HG02870 (cell line): ENCODE measurements at regions not wholly inside any gene's neighbourhood (a gene's known extent, or its start where the extent isn't known, plus 50 kb on each side); places are given as distances from the start of the nearest gene placed in this dataset.

Experiments
- ATAC-seq: cut with Tn5 transposase; IDR thresholded peaks from one replicate; pipeline ENCODE4 v1.9.1; 2021; ENCODE audit warnings: mild to moderate bottlenecking, moderate library complexity; ENCODE audit not compliant: unreplicated experiment

DNA sequence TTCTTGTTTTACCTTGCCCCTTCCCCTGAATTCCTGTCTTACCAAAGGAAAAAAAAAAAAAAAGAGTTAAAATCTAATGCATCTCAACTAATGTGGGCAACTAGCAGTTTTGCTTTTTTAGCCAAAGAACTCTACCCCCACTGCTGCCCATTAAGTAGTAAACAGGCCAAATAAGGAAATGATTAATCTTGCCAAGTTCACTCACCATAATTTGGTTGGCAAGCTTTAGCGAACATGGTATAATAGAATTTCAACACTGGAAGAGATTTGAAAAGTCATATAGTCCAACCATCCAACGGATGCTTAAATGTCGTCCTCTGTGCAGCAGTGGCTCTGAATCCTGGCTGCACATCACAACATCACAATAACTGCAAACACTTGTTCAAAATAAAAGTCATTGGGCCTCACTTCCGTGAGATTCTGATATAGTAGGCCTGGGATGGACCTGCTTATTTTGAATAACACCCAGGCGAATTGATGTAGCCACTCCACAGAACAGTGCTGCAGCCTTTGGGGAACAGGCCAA, 142.0 kb upstream of the UBE2E1 start:
- ATAC-seq: no peak

DNA sequence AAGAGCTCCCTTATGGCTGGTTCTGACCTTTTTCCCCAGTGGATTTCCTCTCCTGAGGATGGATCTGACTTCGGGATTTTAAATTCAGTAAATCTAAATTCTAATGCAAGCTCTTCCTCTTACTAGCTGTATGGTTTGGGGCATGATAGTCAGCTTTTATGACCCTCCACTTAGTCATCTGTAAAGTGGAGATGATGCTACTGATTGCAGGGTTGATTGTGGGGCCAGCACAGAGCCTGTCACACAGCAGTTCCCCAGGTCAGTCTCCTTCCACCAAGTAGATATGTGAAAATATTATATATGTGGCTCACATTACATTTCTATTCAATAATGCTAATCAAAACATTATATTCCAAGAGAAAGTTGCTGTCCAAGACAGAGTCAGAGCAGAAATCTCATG, 141.3 kb upstream of the UBE2E1 start:
- ATAC-seq: no peak

DNA sequence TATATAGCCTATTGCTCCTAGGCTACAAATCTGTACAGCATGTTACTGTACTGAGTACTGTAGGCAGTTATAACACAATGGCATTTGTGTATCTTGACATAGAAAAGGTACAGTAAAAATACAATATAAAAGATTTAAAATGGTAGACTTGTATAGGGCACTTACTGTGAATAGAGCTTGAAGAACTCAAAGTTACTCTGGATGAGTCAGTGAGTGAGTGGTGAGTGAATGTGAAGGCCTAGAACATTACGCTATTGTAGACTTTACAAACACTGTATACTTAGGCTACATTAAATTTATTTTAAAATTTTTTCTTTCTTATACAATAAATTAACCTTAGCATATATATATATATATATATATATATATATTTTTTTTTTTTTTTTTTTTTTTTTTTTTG, 140.0 kb upstream of the UBE2E1 start:
- ATAC-seq: no peak

DNA sequence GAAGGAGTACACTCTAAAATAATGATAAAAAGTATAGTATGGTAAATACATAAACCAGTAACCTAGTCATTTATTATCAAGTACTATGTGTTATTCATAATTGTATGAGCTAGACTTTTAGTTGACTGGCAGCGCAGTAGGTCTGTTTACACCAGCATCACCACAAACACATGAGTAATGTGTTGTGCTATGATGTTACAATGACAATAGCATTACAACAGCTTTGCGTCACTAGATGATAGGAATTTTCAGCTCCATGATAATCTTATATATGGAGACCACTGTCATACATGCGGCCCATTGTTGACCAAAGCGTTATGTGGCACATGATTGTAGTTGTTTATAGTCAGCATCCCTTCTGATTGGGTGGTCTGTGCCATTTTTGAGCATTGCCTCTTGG, 138.9 kb upstream of the UBE2E1 start:
- ATAC-seq: no peak

DNA sequence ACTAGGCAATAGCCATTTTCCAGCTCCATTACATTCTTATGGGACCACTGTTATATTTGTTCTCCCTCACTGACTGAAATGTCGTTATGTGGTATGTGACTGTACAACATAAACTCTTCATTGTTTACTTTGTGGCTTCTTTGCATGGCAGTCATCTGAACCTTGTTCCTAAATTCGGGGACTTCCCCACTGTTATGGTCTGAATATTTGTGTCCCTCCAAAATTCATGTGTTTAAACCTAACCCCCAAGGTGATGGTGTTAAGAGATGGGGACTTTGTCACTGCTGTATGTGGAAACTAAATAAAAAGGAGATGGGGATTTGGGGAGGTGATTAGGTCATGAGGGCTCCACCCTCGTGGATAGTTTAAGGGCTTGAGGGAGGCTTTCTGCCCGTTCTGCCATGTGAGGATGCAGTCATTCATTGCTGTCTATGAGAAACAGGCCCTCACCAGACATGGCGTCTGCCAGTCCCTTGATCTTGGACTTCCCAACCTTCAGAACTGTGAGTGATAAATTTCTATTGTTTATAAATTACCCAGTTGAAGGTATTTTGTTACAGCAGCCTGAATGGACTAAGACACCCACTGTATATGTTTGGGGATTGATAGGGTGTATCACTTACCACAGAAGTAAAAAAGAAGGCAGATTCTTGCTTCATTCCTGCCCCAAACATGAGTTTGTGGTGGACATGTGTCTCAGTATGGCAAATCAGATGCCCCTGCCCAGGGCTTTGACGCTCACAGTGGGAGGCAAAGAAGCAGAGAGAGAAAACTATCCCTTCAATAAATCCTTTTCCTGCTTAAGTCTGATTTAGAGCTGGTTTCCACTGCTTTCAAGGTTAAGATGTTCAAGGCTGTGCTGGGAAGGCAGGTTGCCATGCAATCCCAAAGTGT, 138.0 kb upstream of the UBE2E1 start:
- no peak for ATAC-seq

DNA sequence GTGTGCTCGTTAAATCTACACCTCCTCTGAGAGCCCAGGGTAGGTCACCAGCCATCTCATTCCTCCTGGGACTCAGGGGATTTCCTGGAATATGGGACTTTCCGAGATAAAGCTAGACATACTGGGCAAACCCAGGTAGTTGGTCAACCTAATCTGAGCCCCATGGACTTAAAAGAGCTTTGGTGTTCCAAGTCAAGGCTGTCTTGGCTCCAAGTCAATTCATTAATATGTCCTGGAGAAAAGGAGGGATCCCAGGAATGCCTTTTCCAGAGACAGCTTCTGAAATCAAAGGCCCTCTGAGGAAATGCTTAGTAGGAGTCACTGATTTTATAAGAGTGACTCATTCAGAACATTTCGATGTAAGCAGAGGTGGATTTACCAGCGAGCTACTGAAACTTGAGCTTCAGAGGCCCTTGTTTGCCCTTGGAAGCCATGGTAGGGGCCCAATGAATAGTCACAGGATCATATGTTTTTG, 137.3 kb upstream of the UBE2E1 start:
- ATAC-seq: no peak

DNA sequence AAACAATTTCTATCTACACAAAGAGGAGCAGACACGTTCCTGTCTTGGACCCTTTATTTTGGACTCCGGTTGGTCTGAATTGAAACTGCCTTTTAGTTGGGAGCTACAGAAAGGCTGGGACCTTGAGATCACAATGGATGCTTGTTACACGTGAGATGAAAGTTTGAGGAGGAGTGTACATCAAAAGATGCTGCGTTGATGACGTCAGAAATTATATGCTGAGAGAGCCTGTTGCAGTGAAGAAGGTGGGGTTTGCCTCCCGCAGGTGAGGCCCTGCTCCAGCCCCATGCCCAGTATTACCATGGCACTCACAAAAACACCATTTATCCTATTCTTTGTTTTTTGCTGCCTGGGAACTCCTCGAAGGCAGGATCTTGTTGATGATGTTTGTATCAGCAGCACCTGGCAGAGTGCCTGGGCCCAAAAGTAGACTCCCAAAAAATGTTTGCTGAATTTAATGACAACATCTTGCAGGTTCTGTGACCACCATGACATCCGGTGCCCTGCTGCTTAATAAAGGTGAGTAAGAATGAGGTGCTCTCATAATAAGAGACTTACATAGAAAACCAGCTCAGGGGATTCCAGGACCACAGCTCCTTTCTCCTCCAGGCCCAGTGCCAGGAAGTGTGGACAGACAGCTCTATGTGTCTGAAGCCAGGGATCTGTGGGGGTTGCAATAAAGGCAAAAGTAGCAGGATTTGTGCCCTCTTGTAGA, 136.1 kb upstream of the UBE2E1 start:
- no peak for ATAC-seq

DNA sequence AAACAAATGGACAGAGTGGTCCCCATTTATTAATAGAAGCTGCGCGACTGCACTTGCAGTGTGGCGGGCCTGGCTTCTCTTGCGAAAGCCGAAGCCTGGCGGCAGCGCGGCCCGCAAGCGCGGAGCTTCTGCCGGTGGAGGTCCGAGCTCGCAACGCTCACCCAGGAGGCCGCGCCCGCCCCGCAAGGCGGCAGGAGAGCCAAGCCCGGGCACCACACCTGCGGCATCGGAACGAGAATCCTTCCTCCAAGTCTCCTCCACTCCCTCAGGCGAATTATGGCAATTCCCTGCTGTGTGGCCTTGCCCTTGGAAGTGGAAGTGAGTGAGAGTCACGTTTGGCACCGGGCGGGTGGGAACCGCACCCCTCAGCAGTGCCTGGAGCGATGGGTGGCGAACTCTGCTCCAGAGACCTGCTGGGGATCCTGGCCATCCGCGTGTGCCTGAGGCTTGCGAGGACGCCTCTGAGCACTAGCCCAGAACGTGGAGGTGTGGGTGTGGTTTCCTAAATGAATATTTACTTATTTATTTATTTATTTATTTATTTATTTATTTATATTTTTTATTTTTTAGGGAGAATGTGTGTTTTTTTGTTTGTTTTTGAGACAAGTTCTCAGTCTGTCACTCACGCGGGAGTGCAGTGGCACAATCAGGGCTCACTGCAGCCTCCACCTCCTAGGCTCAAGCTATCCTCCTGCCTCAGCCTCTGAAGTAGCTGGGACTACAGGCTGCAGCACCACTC, 133.7 kb upstream of the UBE2E1 start:
- no peak for ATAC-seq

DNA sequence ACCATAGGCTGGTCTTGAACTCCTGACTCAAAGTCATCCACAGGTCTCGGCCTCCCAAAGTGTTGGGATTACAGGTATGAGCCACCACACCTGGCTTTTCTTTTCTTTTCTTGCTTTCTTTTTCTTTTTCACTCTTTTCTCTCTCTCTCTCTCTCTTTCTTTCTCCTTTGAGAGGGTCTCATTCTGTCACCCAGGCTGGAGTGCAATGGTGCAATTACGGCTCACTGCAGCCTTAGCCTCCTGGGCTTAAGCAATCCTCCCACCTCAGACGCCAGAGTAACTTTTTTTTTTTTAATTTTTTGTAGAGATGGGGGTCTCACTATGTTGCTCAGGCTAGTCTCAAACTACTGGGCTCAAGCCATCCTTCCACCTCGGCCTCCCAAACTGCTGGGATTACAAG, 133.1 kb upstream of the UBE2E1 start:
- no peak for ATAC-seq

DNA sequence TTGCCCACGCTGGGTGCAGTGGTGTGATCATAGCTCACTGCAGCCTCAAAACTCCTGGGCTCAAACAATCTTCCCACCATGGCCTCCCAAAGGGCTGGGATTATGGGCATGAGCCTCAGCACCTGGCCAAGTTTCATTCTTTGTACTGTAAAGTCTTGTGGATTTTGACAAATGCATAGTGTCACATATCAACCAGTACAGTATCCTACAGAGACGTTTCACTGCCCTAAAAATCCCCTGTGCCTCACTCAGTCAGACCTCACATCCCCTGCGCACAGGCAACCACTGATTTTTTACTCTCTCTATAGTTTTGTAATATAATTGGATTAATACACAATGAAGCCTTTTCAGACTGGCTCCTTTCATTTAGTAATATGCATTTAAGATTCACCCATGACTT, 130.7 kb upstream of the UBE2E1 start:
- no peak for ATAC-seq

DNA sequence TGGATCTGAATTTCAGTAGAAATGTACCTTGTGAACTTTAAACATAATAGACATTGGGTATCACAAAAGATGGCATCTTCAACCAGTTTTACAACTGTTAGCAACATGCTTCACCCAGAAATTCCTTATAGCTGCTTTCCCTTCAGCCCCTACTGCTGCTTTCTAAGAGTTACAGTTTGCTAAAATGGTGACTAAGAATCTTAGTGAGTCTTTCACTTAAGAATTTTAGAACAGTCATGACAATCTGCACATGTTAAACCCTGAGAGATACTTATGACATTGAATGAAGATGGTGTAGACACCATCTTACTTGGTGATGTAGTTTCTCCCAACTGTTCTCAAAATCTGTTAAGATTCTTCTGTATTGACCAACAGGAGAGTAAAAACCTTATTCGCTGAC, 129.7 kb upstream of the UBE2E1 start:
- no peak for ATAC-seq

DNA sequence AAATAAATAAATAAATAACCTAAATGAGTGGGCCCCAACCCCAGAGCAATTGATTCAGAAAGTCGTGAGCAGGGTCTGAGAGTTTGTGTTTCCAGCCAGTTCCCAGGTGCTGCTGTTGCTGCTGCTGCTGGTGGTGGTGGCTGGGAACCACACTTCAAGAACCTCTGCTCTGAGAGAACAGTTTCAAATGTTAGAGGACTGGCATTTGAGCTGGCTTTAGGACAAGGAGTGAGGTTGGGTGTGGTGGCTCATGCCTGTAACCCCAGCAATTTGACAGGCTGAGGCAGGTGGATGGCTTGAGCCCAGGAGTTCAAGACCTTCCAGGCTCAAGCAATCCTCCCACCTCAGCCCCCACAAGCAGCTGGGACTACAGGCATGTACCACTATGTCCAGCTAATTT, 123.1 kb upstream of the UBE2E1 start:
- no peak for ATAC-seq

DNA sequence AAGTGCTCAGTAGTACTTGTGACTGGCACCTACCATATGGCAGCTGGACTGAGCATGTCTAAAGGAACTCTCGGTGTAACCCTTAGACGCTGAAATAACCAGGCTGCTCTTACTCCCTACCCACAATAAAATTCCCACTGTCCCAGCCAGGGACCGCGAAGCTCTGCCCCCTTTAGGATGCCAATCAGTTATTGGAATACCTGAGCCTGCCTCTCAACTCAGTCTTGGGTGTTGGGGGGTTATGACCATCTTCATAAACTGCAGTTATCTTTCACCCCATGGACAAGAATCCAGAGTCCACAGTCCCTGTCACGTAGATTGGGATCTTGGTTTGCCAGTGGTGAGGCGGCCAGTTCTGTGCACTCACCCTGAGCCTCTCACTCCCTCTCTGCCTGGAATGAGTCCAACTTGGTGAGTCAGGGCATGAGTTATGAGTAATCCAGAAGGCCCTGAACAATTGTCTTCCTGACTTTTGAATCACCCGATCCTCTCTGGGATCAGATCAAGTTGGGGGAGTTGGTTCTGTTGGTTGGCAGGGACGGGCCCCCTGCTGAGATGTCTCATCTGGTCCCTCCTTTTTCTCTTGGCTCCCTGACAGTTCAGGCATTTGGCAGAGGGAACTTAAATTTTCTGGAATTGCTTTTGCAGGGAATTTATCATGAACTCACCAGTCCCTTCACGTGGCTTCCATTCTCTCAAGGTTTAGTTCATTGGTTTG, 120.1 kb upstream of the UBE2E1 start:
- no peak for ATAC-seq

DNA sequence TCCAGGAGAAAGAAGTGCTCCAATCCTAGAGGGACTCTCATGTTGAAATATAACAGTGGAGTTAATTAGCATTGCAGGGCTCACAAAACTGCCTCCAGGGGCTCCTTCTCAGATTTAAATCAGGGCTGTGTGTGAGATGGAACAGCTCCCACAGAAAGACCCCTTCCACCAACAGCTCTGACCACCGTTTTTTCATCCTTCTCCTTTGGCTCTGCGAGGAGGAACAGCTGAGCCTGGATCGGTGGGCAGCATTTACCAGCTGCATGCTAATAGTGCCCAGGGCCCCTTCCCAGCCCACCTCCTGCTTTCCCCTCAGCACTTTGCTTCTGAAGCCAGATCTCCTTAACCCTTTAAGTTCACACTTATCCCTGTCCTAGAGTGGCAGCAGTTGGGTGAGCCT, 119.2 kb upstream of the UBE2E1 start:
- no peak for ATAC-seq

DNA sequence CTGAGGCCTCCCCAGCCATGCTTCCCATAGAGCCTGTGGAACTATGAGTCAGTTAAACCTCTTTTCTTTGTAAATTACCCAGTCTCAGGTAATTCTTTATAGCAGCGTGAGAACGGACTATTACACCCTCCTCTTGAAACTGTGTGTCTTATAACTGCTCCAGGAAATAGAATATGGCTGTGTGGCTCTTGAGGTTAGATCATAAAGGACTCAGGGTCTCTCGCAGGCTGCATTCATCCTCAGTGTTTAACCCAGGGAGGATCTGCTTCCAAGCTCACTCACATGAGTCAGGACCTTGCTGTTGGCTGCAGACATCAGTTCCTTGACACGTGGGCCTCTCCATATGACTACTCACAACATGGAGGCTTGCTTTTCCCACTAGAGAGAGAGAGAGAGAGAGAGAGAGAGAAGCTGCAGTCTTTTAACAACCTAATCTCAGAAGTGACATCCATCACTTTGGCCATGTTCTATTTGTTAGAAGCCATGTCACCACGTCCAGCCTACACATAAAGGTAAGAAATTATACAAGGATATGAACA, 114.3 kb upstream of the UBE2E1 start:
- ATAC-seq: no peak

DNA sequence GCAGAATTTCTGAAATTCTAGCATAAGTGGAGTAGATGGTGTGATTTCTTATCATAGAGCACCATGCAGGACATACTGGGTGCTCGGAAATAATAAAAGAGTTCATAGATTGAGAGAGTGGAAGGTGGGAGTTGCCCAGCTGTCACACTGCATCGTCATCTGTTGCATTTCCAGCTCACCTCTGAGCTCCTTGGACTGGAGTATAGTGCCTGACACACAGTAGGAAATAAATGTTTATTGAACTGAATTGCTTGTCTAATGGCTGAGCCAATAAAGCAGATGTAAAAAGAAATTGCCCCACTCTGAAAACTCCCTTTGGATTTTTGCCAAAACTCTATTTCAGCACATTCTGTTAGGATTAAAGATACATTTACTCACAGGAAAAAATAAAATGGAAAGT, 108.9 kb upstream of the UBE2E1 start:
- no peak for ATAC-seq

DNA sequence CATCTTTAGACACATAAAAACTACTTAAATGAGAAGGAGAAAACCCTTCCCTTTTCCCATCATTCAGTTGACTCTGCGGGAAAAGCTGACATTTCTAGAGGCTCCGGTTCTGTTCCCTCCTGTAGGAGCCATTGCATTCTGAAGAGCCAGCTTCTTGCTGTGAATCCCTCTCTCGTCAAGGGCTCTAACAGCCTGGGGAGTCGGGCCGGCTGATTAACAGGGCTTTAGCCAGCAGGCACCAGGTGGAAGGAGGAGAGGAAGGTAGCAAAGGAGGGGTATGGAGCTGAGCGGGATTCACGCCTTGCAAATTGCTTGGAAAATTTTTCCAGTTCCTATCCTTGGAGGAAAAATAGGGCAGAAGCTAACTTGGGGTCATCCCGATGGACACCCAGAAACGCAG, 108.3 kb upstream of the UBE2E1 start:
- no peak for ATAC-seq

DNA sequence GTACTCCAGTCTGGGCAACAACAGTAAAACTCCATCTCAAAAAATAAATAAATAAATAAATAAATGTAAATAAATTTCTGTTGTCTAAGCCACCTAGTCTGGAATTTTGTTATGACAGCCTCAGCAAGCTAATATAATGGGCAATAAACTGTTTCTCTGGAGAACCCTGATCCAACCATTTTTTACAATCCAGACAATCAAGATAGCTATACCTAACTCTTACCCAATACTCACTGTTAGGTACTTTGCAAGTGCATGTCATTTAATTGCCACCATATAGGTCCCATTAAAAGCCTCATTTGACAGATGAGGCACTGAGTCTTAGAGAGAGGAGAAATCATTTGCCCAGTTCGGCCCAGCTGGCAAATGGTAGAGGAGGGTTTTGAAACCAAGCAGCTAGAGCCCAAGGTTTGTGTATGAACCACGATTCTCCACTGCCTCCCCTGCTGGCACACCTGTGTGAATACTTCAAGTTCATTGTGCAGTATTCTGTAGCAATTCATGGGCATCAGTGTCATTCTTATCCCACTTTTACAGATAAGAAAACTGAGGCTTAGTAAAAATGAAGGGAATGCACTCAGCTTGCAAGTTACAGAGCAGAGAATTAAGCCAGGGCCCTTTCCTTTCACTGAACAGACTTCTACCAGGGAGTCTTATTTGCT, 107.0 kb upstream of the UBE2E1 start:
- ATAC-seq: no peak

DNA sequence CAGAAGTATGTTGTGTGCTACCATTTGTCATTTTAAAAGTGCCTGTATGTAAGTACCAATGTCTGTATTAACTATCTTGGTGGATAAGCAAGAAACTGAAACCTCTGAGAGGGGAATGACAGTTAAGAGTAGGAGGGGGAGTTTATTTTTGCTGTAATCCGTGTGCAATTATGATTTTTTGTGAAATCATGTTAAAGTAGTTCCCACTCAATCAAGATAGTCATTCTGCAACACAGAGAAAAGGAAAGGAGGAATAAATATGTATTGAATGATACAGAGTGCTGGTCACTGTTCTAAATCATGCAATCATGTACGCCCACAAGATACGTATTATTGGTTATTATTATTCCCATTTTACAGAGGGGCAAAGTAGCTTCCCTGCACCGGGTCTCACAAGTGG, 105.1 kb upstream of the UBE2E1 start:
- no peak for ATAC-seq
